SK-N-SH (cell line): ENCODE measurements at regions not wholly inside any gene's neighbourhood (a gene's known extent, or its start where the extent isn't known, plus 50 kb on each side); places are given as distances from the start of the nearest gene placed in this dataset.

Experiments used
- CTCF ChIA-PET: fragments of 300-600, 350-600 bp; formaldehyde crosslinking; extraction: SDS; loops from one replicate; lab custom pipeline; 2021; lab: Yijun Ruan, JAX
- POLR2A ChIA-PET: fragments of 350-600 bp; sonication (Branson Sonifier 250); formaldehyde crosslinking; extraction: SDS; loops from one replicate; lab custom pipeline; 2020; ENCODE audit warnings: antibody characterized with exemption, inconsistent platforms; lab: Yijun Ruan, JAX
- DNase-seq: peaks from one replicate; pipeline ENCODE4 v3.0.0; 2012
- H2AFZ ChIP-seq: fragments of 200-600 bp; sonication (generic); 2 replicates; pipeline ENCODE4 v1.8.1; 2016; ENCODE audit warnings: antibody characterized with exemption, mild to moderate bottlenecking, low read depth
- H3F3A ChIP-seq: fragments of 200-600 bp; sonication (generic); replicated peaks from 2 replicates; pipeline ENCODE3; 2016; ENCODE audit warnings: antibody characterized with exemption, mild to moderate bottlenecking; ENCODE audit not compliant: insufficient read depth
- H3K27ac ChIP-seq, 2 experiments: fragments of 200-500 bp in 1 of 2; fragments of 200-600 bp in 1 of 2; sonication (Bioruptor generic) in 1 of 2; sonication (generic), shearing (Covaris generic) in 1 of 2; 2 replicates each; pipeline versions ENCODE4 v1.5.1 to v1.6.1; 2014 to 2016; ENCODE audit warnings: low read depth in 2 of 2, inconsistent platforms in 1 of 2, low read length in 1 of 2, mild to moderate bottlenecking in 1 of 2, mixed read lengths in 1 of 2
- H3K27me3 ChIP-seq: fragments of 200-600 bp; sonication (generic), shearing (Covaris generic); 2 replicates; pipeline ENCODE4 v1.6.1; 2016; ENCODE audit warnings: mixed run types; ENCODE audit not compliant: insufficient read depth
- H3K36me3 ChIP-seq, 2 experiments: fragments of 200-500 bp in 1 of 2; fragments of 200-600 bp in 1 of 2; sonication (Bioruptor generic) in 1 of 2; sonication (generic) in 1 of 2; replicated peaks in 1 of 2; 2 replicates each; pipeline versions ENCODE3 to v1.5.1; 2014 to 2016; ENCODE audit warnings: low read length in 1 of 2, mild to moderate bottlenecking in 1 of 2; ENCODE audit not compliant: insufficient read depth in 2 of 2, control insufficient read depth in 1 of 2
- H3K4me1 ChIP-seq, 2 experiments: fragments of 200-500 bp in 1 of 2; fragments of 200-600 bp in 1 of 2; sonication (Bioruptor generic) in 1 of 2; sonication (generic), shearing (Covaris generic) in 1 of 2; 2 replicates each; pipeline versions ENCODE4 v1.5.1 to v1.6.1; 2014 to 2016; ENCODE audit warnings: low read depth in 1 of 2, low read length in 1 of 2, mixed run types in 1 of 2; ENCODE audit not compliant: insufficient read depth in 2 of 2, control insufficient read depth in 1 of 2
- H3K4me2 ChIP-seq: fragments of 200-600 bp; sonication (generic), shearing (Covaris generic); 2 replicates; pipeline ENCODE4 v1.6.1; 2017; ENCODE audit warnings: mixed run types
- H3K4me3 ChIP-seq, 2 experiments: fragments of 200-500 bp in 1 of 2; fragments of 200-600 bp in 1 of 2; sonication (Bioruptor generic) in 1 of 2; sonication (generic), shearing (Covaris generic) in 1 of 2; 2 replicates each; pipeline versions ENCODE4 v1.5.1 to v1.8.1; 2014 to 2016; ENCODE audit warnings: low read depth in 2 of 2, inconsistent platforms in 1 of 2, low read length in 1 of 2, mild to moderate bottlenecking in 1 of 2, mixed read lengths in 1 of 2, moderate library complexity in 1 of 2
- H3K79me2 ChIP-seq: fragments of 200-600 bp; sonication (generic); 2 replicates; pipeline ENCODE4 v1.8.1; 2017; ENCODE audit warnings: mild to moderate bottlenecking; ENCODE audit not compliant: insufficient read depth
- H3K9ac ChIP-seq: fragments of 200-600 bp; sonication (generic); 2 replicates; pipeline ENCODE4 v1.6.1; 2017; ENCODE audit warnings: mixed run types
- H3K9me2 ChIP-seq: fragments of 200-600 bp; sonication (generic); 2 replicates; pipeline ENCODE4 v1.6.1; 2017; ENCODE audit warnings: mixed run types
- H3K9me3 ChIP-seq: fragments of 200-600 bp; sonication (generic); 2 replicates; pipeline ENCODE4 v1.6.1; 2017; ENCODE audit warnings: mixed run types, mild to moderate bottlenecking, moderate library complexity
- H4K20me1 ChIP-seq: fragments of 200-600 bp; sonication (generic); 2 replicates; pipeline ENCODE4 v1.6.1; 2017; ENCODE audit warnings: mild to moderate bottlenecking, mixed run types; ENCODE audit not compliant: insufficient read depth
- CTCF ChIP-seq: fragments of 200-600 bp; sonication (generic); IDR thresholded peaks from 2 replicates; pipeline ENCODE4 v1.6.1; 2017; ENCODE audit warnings: antibody characterized with exemption, mild to moderate bottlenecking, moderate library complexity
- EP300 ChIP-seq, 2 experiments: IDR thresholded peaks; 2 replicates each; pipeline versions ENCODE4 v1.4.0 to v1.6.1; 2012; ENCODE audit warnings: borderline replicate concordance in 1 of 2, low read depth in 1 of 2, low read length in 1 of 2
- FOSL2 ChIP-seq: IDR thresholded peaks from 2 replicates; pipeline ENCODE4 v1.4.0; 2012; ENCODE audit warnings: low read depth, mild to moderate bottlenecking, moderate library complexity, borderline replicate concordance
- FOXM1 ChIP-seq: IDR thresholded peaks from 2 replicates; pipeline ENCODE4 v1.4.0; 2012; ENCODE audit warnings: low read depth, mild to moderate bottlenecking
- GABPA ChIP-seq: IDR thresholded peaks from 2 replicates; pipeline ENCODE4 v1.4.0; 2012; ENCODE audit warnings: low read depth, mild to moderate bottlenecking
- IRF3 ChIP-seq: fragments of 150-350 bp; IDR thresholded peaks from 2 replicates; pipeline ENCODE4 v1.6.1; 2016; ENCODE audit warnings: mild to moderate bottlenecking, low read depth, low read length
- MEF2A ChIP-seq: IDR thresholded peaks from 2 replicates; pipeline ENCODE4 v1.4.0; 2012; ENCODE audit warnings: low read depth, borderline replicate concordance
- NFIC ChIP-seq: IDR thresholded peaks from 2 replicates; pipeline ENCODE4 v1.4.0; 2012; ENCODE audit warnings: borderline replicate concordance
- NRF1 ChIP-seq: IDR thresholded peaks from 2 replicates; pipeline ENCODE4 v1.6.1; 2012; ENCODE audit warnings: low read depth, mild to moderate bottlenecking, low read length
- REST ChIP-seq: IDR thresholded peaks from 2 replicates; pipeline ENCODE4 v1.6.1; 2012; ENCODE audit warnings: mild to moderate bottlenecking, low read depth, low read length, moderate library complexity
- SIN3A ChIP-seq: IDR thresholded peaks from 2 replicates; pipeline ENCODE4 v1.6.1; 2012; ENCODE audit warnings: low read depth, mild to moderate bottlenecking, low read length, moderate library complexity, borderline replicate concordance
- TAF1 ChIP-seq: IDR thresholded peaks from 2 replicates; pipeline ENCODE4 v1.6.1; 2012; ENCODE audit warnings: low read depth, mild to moderate bottlenecking, low read length, moderate library complexity, borderline replicate concordance
- TEAD4 ChIP-seq: IDR thresholded peaks from 2 replicates; pipeline ENCODE4 v1.4.0; 2012; ENCODE audit warnings: mild to moderate bottlenecking, borderline replicate concordance; ENCODE audit not compliant: insufficient read depth
- USF2 ChIP-seq: fragments of 150-350 bp; IDR thresholded peaks from 2 replicates; pipeline ENCODE4 v1.6.1; 2017; ENCODE audit warnings: antibody characterized with exemption, low read length, low read depth, borderline replicate concordance
- YY1 ChIP-seq: IDR thresholded peaks from 2 replicates; pipeline ENCODE4 v1.4.0; 2012; ENCODE audit warnings: low read depth, mild to moderate bottlenecking
- WGBS: methylation state at CpG from one replicate; pipeline ENCODE4 v1.1.6; 2017; ENCODE audit warnings: low lambda C conversion rate; 5-methylcytosine and 5-hydroxymethylcytosine counted together

GRCh38 chr5:142522983-142523382, 162.9 kb downstream of the FGF1 start:
- Histone ChIP-seq H3K9me3 (no peaks in the 10 kb centered on the region), H3K79me2 (no peaks in the 10 kb centered on the region), H3K9ac (no peak overlapping the region), H3K27me3 (no peaks in the 10 kb centered on the region), H3K27ac (no peak overlapping the region), H3F3A (peaks cover 11% of the 10 kb centered on the region), H3K4me3 (no peak overlapping the region), H3K4me2 (no peak overlapping the region), H4K20me1 (no peaks in the 10 kb centered on the region), H3K36me3 (no peaks in the 10 kb centered on the region), H3K9me2 (no peaks in the 10 kb centered on the region), H3K4me1 (peaks cover 0 to 15% of the 10 kb centered on the region in 2 experiments; a peak in 1 of 4 replicates), H2AFZ (no peak overlapping the region)
- ChIA-PET CTCF (no interaction called here), POLR2A (no interaction called here)
- no peak for DNase-seq
- 89% methylated on average over 6 of the region's 6 CpGs for WGBS
- TF ChIP-seq REST (no peak), FOXM1 (no peak), GABPA (no peak), IRF3 (no peak), NRF1 (no peak), NFIC (no peak), YY1 (no peak), TAF1 (no peak), USF2 (no peak)

GRCh38 chr5:142521706-142522105, 164.2 kb downstream of the FGF1 start:
- Histone ChIP-seq H3K27me3 (no peaks in the 10 kb centered on the region), H3K27ac (no peak overlapping the region), H3K4me2 (no peak overlapping the region)

More at GRCh38 chr5:142521706-142522105, 164.2 kb downstream of the FGF1 start:
- Histone ChIP-seq H2AFZ (no peak overlapping the region), H3F3A (peaks cover 4% of the 10 kb centered on the region), H3K4me1 (0 out of 4 replicates have a peak, but pooled peaks cover 0 to 5% of the 10 kb centered on the region in 2 experiments), H3K79me2 (no peaks in the 10 kb centered on the region), H3K36me3 (no peaks in the 10 kb centered on the region), H3K9me3 (no peaks in the 10 kb centered on the region), H3K4me3 (no peak overlapping the region), H3K9me2 (no peaks in the 10 kb centered on the region), H3K9ac (no peak overlapping the region), H4K20me1 (no peaks in the 10 kb centered on the region)
- POLR2A ChIA-PET, result no interaction called here
- CTCF ChIA-PET, result no interaction called here
- no peak for TF ChIP-seq SIN3A
- no peak for TF ChIP-seq TEAD4
- TF ChIP-seq YY1, result no peak
- TF ChIP-seq GABPA, result no peak
- no peak for TF ChIP-seq FOXM1
- no peak for TF ChIP-seq EP300 (IDR thresholded peaks at IDR 0.05; ENCODE audit: borderline replicate concordance in 1 of 2, low read depth in 1 of 2, low read length in 1 of 2)
- no peak for TF ChIP-seq NRF1
- no peak for TF ChIP-seq MEF2A
- no peak for TF ChIP-seq CTCF
- TF ChIP-seq IRF3, result no peak
- no peak for TF ChIP-seq FOSL2
- 77% methylated on average over 7 of the region's 7 CpGs for WGBS
- DNase-seq, result no peak
